WTC11 (cell line): ENCODE measurements at regions not wholly inside any gene's neighbourhood (a gene's known extent, or its start where the extent isn't known, plus 50 kb on each side); places are given as distances from the start of the nearest gene placed in this dataset.

Source experiments
- ATAC-seq: fragments of 200-7000 bp; cut with Tn5 transposase; 2 replicates; pipeline ENCODE4 v1.10.0; 2021; ENCODE audit warnings: mild to moderate bottlenecking, moderate library complexity
- CTCF ChIA-PET: fragments of 300-600 bp; sonication (Branson Sonifier 250); formaldehyde crosslinking; loops from one replicate; lab custom pipeline; 2021; ENCODE audit warnings: antibody characterized with exemption; lab: Charles Lee
- POLR2A ChIA-PET: fragments of 350-600 bp; sonication (Branson Sonifier 250); formaldehyde crosslinking; loops from one replicate; lab custom pipeline; 2021; ENCODE audit warnings: antibody characterized with exemption; lab: Charles Lee
- DNase-seq: peaks from one replicate; pipeline ENCODE4 v3.0.0; 2021; ENCODE audit warnings: low spot score
- H3K27ac Mint-ChIP-seq: 2 replicates; pipeline ENCODE4 v1.8.0; 2021; ENCODE audit warnings: mixed read lengths
- H3K27me3 Mint-ChIP-seq: 2 replicates; pipeline ENCODE4 v1.8.0; 2021; ENCODE audit warnings: low read depth, mild to moderate bottlenecking, moderate library complexity, mixed read lengths
- H3K36me3 Mint-ChIP-seq: 2 replicates; pipeline ENCODE4 v1.8.0; 2021; ENCODE audit warnings: mixed read lengths
- H3K4me1 Mint-ChIP-seq: 2 replicates; pipeline ENCODE4 v1.8.0; 2022; ENCODE audit warnings: mixed read lengths
- H3K4me3 Mint-ChIP-seq: 2 replicates; pipeline ENCODE4 v1.8.0; 2021; ENCODE audit warnings: mild to moderate bottlenecking, moderate library complexity, mixed read lengths
- H3K9me3 Mint-ChIP-seq: 2 replicates; pipeline ENCODE4 v1.8.0; 2021; ENCODE audit warnings: mixed read lengths
- ATF2 ChIP-seq: sonication (generic); formaldehyde crosslinking; IDR thresholded peaks from 2 replicates; pipeline ENCODE4 v1.8.1; 2022; ENCODE audit warnings: low read depth, missing genetic modification reagents, borderline replicate concordance
- CREB1 ChIP-seq: sonication (generic); formaldehyde crosslinking; IDR thresholded peaks from 2 replicates; pipeline ENCODE4 v1.8.0; 2023; ENCODE audit warnings: mild to moderate bottlenecking, missing genetic modification reagents
- CREM ChIP-seq: sonication (generic); formaldehyde crosslinking; IDR thresholded peaks from 2 replicates; pipeline ENCODE4 v1.8.1; 2022; ENCODE audit warnings: mild to moderate bottlenecking, missing genetic modification reagents, moderate library complexity
- ETV6 ChIP-seq: sonication (generic); formaldehyde crosslinking; IDR thresholded peaks from 2 replicates; pipeline ENCODE4 v1.8.1; 2022; ENCODE audit warnings: mild to moderate bottlenecking, missing genetic modification reagents
- FOXP4 ChIP-seq: sonication (generic); formaldehyde crosslinking; IDR thresholded peaks from 2 replicates; pipeline ENCODE4 v1.8.0; 2022; ENCODE audit warnings: mild to moderate bottlenecking, missing genetic modification reagents
- GTF2I ChIP-seq: fragments of 250-450 bp; sonication (Bioruptor Pico); conservative IDR thresholded peaks from 2 replicates; pipeline ENCODE4 v1.4.0; 2021; ENCODE audit warnings: mild to moderate bottlenecking
- JAZF1 ChIP-seq: fragments of 250-450 bp; sonication (Bioruptor Pico); IDR thresholded peaks from 2 replicates; pipeline ENCODE4 v1.9.0; 2021; ENCODE audit warnings: moderate library complexity, mild to moderate bottlenecking, inconsistent platforms
- MYBL2 ChIP-seq: sonication (generic); formaldehyde crosslinking; IDR thresholded peaks from 2 replicates; pipeline ENCODE4 v1.8.1; 2023; ENCODE audit warnings: mild to moderate bottlenecking, moderate library complexity, missing genetic modification reagents
- OVOL2 ChIP-seq: fragments of 250-450 bp; sonication (Bioruptor Pico); IDR thresholded peaks from 2 replicates; pipeline ENCODE4 v1.9.0; 2021; ENCODE audit warnings: mild to moderate bottlenecking, borderline replicate concordance
- SMAD3 ChIP-seq: sonication (generic); formaldehyde crosslinking; IDR thresholded peaks from 2 replicates; pipeline ENCODE4 v1.8.0; 2022; ENCODE audit warnings: missing genetic modification reagents, mild to moderate bottlenecking, borderline replicate concordance
- SOX15 ChIP-seq: fragments of 250-450 bp; sonication (Bioruptor Pico); IDR thresholded peaks from 2 replicates; pipeline ENCODE4 v1.9.0; 2021; ENCODE audit warnings: mild to moderate bottlenecking
- TEAD4 ChIP-seq: sonication (generic); formaldehyde crosslinking; IDR thresholded peaks from 2 replicates; pipeline ENCODE4 v1.8.0; 2022; ENCODE audit warnings: mild to moderate bottlenecking, missing genetic modification reagents
- TP53 ChIP-seq: sonication (generic); formaldehyde crosslinking; IDR thresholded peaks from 2 replicates; pipeline ENCODE4 v1.8.1; 2023; ENCODE audit warnings: mild to moderate bottlenecking, missing genetic modification reagents
- ZNF138 ChIP-seq: sonication (generic); formaldehyde crosslinking; conservative IDR thresholded peaks from 2 replicates; pipeline ENCODE4 v1.8.1; 2022; ENCODE audit warnings: mild to moderate bottlenecking, moderate library complexity, missing genetic modification reagents
- ZNF317 ChIP-seq: sonication (generic); formaldehyde crosslinking; IDR thresholded peaks from 2 replicates; pipeline ENCODE4 v1.8.1; 2023; ENCODE audit warnings: low read depth, mild to moderate bottlenecking, moderate library complexity, missing genetic modification reagents, borderline replicate concordance
- ZNF423 ChIP-seq: fragments of 250-450 bp; sonication (Bioruptor Pico); IDR thresholded peaks from 2 replicates; pipeline ENCODE4 v2.1.2; 2022; ENCODE audit warnings: mild to moderate bottlenecking, moderate library complexity
- TF ChIP-seq, protein P1 (sequence below): sonication (generic); formaldehyde crosslinking; IDR thresholded peaks from 2 replicates; pipeline ENCODE4 v1.8.1; 2022; ENCODE audit warnings: low read depth, mild to moderate bottlenecking, moderate library complexity, missing genetic modification reagents, borderline replicate concordance
- TF ChIP-seq, protein P2 (sequence below): sonication (generic); formaldehyde crosslinking; IDR thresholded peaks from 2 replicates; pipeline ENCODE4 v1.8.0; 2023; ENCODE audit warnings: mild to moderate bottlenecking, missing genetic modification reagents

DNA sequence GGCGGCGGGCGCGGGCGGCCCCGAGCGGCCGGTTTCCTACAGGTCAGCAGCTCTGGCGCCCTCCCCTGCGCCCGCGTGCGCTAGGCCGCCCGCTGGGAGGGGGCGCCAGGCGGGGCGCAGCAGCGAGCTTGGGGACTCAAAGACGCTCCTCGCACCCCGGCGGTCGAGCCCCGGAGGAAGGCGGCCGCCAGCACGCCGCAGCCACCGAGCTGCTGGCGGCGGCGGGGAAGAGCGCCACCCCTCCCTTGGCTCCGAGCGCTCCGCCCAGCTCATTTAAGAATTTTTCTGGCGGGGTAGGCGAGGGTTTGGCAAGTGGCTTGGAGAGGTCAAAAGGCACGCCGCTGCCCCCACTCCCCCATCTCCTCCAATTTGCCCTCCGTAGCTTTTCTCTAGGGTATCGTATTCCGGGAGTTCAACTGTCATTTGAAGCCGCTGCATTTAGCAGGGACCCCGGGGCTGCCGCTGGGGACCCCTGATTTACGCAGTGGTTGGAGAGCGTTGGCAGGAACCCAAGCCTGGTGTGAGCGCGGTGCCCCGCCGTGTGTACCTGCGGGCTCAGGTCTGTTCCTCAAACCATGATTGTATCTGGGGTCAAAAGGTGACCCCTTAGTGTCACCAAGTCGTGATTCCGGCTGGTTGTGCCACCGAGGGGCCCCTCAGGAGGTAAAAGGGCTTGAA is 59.5 kb upstream of the GSE1 start (continued):
- TF ChIP-seq GTF2I (CRISPR knock-in tag) (no peak), SOX15 (CRISPR knock-in tag) (no peak), FOXP4 (peak; percentile 15; the same call in 1 of the 2 replicates), CREM (CRISPR knock-in tag) (no peak), TEAD4 (no peak), ZNF317 (CRISPR knock-in tag) (0 out of 2 replicates have a peak, but pooled peaks have one; percentile 12), ATF2 (CRISPR knock-in tag) (no peak), ZNF423 (CRISPR knock-in tag) (peak; percentile 2; the same call in 1 of the 2 replicates), TP53 (CRISPR knock-in tag) (no peak)
- TF ChIP-seq, protein P1, sequence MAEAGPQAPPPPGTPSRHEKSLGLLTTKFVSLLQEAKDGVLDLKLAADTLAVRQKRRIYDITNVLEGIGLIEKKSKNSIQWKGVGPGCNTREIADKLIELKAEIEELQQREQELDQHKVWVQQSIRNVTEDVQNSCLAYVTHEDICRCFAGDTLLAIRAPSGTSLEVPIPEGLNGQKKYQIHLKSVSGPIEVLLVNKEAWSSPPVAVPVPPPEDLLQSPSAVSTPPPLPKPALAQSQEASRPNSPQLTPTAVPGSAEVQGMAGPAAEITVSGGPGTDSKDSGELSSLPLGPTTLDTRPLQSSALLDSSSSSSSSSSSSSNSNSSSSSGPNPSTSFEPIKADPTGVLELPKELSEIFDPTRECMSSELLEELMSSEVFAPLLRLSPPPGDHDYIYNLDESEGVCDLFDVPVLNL (CRISPR knock-in tag), result peak; percentile 72; the same call in 1 of the 2 replicates

DNA sequence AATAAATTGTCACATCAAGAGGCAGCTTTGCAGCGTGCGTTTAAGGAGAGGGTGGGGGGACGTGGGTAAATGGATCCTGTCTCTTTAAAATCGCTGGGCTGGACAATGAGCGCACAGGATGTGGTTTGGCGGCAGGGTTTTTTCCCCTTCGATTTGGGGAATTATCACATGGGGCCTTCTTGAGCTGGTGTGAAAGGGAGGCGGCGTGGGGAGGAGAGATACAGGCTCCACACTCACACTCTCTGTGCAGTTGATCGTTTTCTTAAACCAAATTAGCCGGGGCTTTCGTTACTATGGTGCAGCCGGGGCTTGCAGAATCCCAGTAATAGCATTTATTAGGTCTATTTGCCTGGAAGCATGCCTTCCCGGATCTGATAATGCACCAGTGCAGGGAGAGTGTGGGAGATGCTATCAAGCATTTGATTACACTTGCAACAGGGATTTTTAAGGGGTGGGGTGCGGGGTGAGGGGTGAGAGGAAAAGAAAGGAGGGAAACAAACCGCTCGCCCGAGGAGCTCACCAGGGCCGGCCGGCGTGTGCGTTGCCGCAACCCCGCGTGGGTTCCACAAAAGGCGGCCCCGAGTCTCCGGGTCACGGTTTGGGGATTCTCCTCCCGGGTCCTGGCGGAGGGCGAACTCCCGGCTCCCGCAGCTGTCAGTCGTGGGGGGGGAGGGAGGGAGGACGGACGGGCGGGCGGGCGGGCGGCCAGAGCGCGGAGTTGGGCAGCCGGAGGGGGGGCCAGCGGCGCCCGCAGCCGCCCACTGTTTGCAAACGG is 58.8 kb upstream of the GSE1 start:
- no peak for TF ChIP-seq CREB1 (CRISPR knock-in tag)
- TF ChIP-seq, protein P2, sequence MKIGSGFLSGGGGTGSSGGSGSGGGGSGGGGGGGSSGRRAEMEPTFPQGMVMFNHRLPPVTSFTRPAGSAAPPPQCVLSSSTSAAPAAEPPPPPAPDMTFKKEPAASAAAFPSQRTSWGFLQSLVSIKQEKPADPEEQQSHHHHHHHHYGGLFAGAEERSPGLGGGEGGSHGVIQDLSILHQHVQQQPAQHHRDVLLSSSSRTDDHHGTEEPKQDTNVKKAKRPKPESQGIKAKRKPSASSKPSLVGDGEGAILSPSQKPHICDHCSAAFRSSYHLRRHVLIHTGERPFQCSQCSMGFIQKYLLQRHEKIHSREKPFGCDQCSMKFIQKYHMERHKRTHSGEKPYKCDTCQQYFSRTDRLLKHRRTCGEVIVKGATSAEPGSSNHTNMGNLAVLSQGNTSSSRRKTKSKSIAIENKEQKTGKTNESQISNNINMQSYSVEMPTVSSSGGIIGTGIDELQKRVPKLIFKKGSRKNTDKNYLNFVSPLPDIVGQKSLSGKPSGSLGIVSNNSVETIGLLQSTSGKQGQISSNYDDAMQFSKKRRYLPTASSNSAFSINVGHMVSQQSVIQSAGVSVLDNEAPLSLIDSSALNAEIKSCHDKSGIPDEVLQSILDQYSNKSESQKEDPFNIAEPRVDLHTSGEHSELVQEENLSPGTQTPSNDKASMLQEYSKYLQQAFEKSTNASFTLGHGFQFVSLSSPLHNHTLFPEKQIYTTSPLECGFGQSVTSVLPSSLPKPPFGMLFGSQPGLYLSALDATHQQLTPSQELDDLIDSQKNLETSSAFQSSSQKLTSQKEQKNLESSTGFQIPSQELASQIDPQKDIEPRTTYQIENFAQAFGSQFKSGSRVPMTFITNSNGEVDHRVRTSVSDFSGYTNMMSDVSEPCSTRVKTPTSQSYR (CRISPR knock-in tag), result no peak
- TF ChIP-seq ETV6, result no peak
- no peak for TF ChIP-seq ZNF138 (CRISPR knock-in tag)
- TF ChIP-seq MYBL2 (CRISPR knock-in tag), result no peak
- TF ChIP-seq SMAD3, result no peak
- TF ChIP-seq OVOL2 (CRISPR knock-in tag), result no peak
- no peak for TF ChIP-seq JAZF1 (CRISPR knock-in tag)
- no peak for TF ChIP-seq FOXP4
- DNase-seq, result no peak
- Mint-ChIP-seq H3K4me1 (peaks cover 44% of the 10 kb centered on the region), H3K27ac (peak overlapping the region; percentile 85), H3K36me3 (no peaks in the 10 kb centered on the region), H3K27me3 (peaks cover 8% of the 10 kb centered on the region), H3K4me3 (peak overlapping the region; percentile 89), H3K9me3 (no peaks in the 10 kb centered on the region)
- CTCF ChIA-PET, result interaction anchor here (0.6 to 6.3 kb wide), 29 partner anchors 10 to 1409 kb away, joined by 3 to 160 read pairs (median 6); partner anchors contain the start of gene GSE1
- peak; percentile 4; the same call in 1 of the 2 replicates for ATAC-seq
- POLR2A ChIA-PET, result interaction anchor here (1.1 to 2.5 kb wide), 5 partner anchors 30 to 92 kb away, joined by 3 to 15 read pairs (median 3); partner anchors contain the start of gene GSE1
